ENCODE measurements at regions not wholly inside any gene's neighbourhood (a gene's known extent, or its start where the extent isn't known, plus 50 kb on each side); places are given as distances from the start of the nearest gene placed in this dataset.

GRCh38 chr18:71027531-71027930 is 738.7 kb downstream of the SOCS6 start:
- TF ChIP-seq CTCF (IDR thresholded peaks at IDR 0.05; ENCODE audit: low read depth, low read length) (no peak), MYC (IDR thresholded peaks at IDR 0.05; ENCODE audit: low read depth, low read length) (no peak), POLR2A (IDR thresholded peaks at IDR 0.05; ENCODE audit: extremely low read depth, insufficient read length) (no peak)
- TF ChIP-seq, protein P1, sequence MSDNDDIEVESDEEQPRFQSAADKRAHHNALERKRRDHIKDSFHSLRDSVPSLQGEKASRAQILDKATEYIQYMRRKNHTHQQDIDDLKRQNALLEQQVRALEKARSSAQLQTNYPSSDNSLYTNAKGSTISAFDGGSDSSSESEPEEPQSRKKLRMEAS (IDR thresholded peaks at IDR 0.05; ENCODE audit: low read depth, low read length): no peak
- DNase-seq (ENCODE audit: low read depth): no peak
- no peak overlapping the region for H3K4me3 ChIP-seq (ENCODE audit: low read depth, low read length)

GRCh38 chr18:71025505-71026225 is 736.8 kb downstream of the SOCS6 start:
- TF ChIP-seq CTCF (IDR thresholded peaks at IDR 0.05; ENCODE audit: low read depth, low read length) (no peak), POLR2A (IDR thresholded peaks at IDR 0.05; ENCODE audit: extremely low read depth, insufficient read length) (no peak), MYC (IDR thresholded peaks at IDR 0.05; ENCODE audit: low read depth, low read length) (no peak)
- TF ChIP-seq, protein P1 (IDR thresholded peaks at IDR 0.05; ENCODE audit: low read depth, low read length): no peak
- no peak overlapping the region for H3K4me3 ChIP-seq (ENCODE audit: low read depth, low read length)
- no peak for DNase-seq (ENCODE audit: low read depth)

DNA sequence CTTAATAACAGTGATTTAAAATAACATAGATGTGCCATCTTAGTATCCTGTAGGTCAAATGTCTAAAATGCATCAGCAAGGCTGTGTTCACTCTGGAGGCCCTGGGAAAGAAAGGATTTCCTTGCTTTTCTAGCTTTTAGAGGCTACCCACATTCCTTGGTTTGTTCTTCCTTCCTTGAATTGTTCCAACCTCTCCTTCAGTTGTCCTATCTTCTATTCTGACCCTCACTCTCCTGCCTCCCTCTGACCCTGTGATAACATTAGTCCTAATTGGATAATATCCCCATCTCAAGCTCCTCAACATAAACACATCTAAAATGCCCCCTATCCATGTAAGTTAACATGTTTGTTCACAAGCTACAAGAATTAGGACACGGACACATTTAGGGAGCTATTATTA is 733.5 kb downstream of the SOCS6 start:
- H3K4me3 ChIP-seq (ENCODE audit: low read depth, low read length): no peak overlapping the region
- TF ChIP-seq, protein P1 (IDR thresholded peaks at IDR 0.05; ENCODE audit: low read depth, low read length): no peak
- DNase-seq (ENCODE audit: low read depth): no peak

GRCh38 chr18:71021030-71021362 is 732.2 kb downstream of the SOCS6 start:
- no peak for DNase-seq (ENCODE audit: low read depth)
- no peak overlapping the region for H3K4me3 ChIP-seq (ENCODE audit: low read depth, low read length)
- TF ChIP-seq, protein P1 (IDR thresholded peaks at IDR 0.05; ENCODE audit: low read depth, low read length): no peak
- TF ChIP-seq CTCF (IDR thresholded peaks at IDR 0.05; ENCODE audit: low read depth, low read length): no peak
- no peak for TF ChIP-seq POLR2A (IDR thresholded peaks at IDR 0.05; ENCODE audit: extremely low read depth, insufficient read length)
- no peak for TF ChIP-seq MYC (IDR thresholded peaks at IDR 0.05; ENCODE audit: low read depth, low read length)

- TF ChIP-seq CTCF (IDR thresholded peaks at IDR 0.05; ENCODE audit: low read depth, low read length) (no peak), MYC (IDR thresholded peaks at IDR 0.05; ENCODE audit: low read depth, low read length) (no peak), POLR2A (IDR thresholded peaks at IDR 0.05; ENCODE audit: extremely low read depth, insufficient read length) (no peak)
- TF ChIP-seq, protein P1 (IDR thresholded peaks at IDR 0.05; ENCODE audit: low read depth, low read length): no peak
- DNase-seq (ENCODE audit: low read depth): no peak
These were observed 731.6 kb downstream of the SOCS6 start for GRCh38 chr18:71020342-71021029.

GRCh38 chr18:71018816-71019215 is 730.0 kb downstream of the SOCS6 start:
- H3K4me3 ChIP-seq (ENCODE audit: low read depth, low read length): no peak overlapping the region
- no peak for DNase-seq (ENCODE audit: low read depth)
- TF ChIP-seq, protein P1 (IDR thresholded peaks at IDR 0.05; ENCODE audit: low read depth, low read length): no peak
- no peak for TF ChIP-seq CTCF (IDR thresholded peaks at IDR 0.05; ENCODE audit: low read depth, low read length)
- no peak for TF ChIP-seq MYC (IDR thresholded peaks at IDR 0.05; ENCODE audit: low read depth, low read length)
- TF ChIP-seq POLR2A (IDR thresholded peaks at IDR 0.05; ENCODE audit: extremely low read depth, insufficient read length): no peak

More at GRCh38 chr18:71020342-71021029, 731.6 kb downstream of the SOCS6 start:
- H3K4me3 ChIP-seq (ENCODE audit: low read depth, low read length): no peak overlapping the region

All from NB4 (cell line).